ENCODE measurements at regions not wholly inside any gene's neighbourhood (a gene's known extent, or its start where the extent isn't known, plus 50 kb on each side); places are given as distances from the start of the nearest gene placed in this dataset.

GRCh38 chr2:163395602-163396001 is 340.2 kb downstream of the FIGN start:
- no peak for TF ChIP-seq CTCF (conservative IDR thresholded peaks at IDR 0.05; ENCODE audit: control insufficient read depth, insufficient read depth, low read depth, low read length)
- DNase-seq (ENCODE audit: low read depth) = no peak
- no peak overlapping the region for H3K4me3 ChIP-seq (ENCODE audit: control insufficient read depth, low read depth, low read length)

GRCh38 chr2:163389838-163390237 is 346.0 kb downstream of the FIGN start:
- DNase-seq (ENCODE audit: low read depth) = no peak
- no peak for TF ChIP-seq CTCF (conservative IDR thresholded peaks at IDR 0.05; ENCODE audit: control insufficient read depth, insufficient read depth, low read depth, low read length)
- no peak overlapping the region for H3K4me3 ChIP-seq (ENCODE audit: control insufficient read depth, low read depth, low read length)

- no peak for DNase-seq (ENCODE audit: low read depth)
- no peak for TF ChIP-seq CTCF (conservative IDR thresholded peaks at IDR 0.05; ENCODE audit: control insufficient read depth, insufficient read depth, low read depth, low read length)
- no peak overlapping the region for H3K4me3 ChIP-seq (ENCODE audit: control insufficient read depth, low read depth, low read length)
Observed at GRCh38 chr2:163375472-163375871, 360.3 kb downstream of the FIGN start.

GRCh38 chr2:163375070-163375469 is 360.7 kb downstream of the FIGN start:
- no peak for TF ChIP-seq CTCF (conservative IDR thresholded peaks at IDR 0.05; ENCODE audit: control insufficient read depth, insufficient read depth, low read depth, low read length)
- H3K4me3 ChIP-seq (ENCODE audit: control insufficient read depth, low read depth, low read length) = no peak overlapping the region
- DNase-seq (ENCODE audit: low read depth) = no peak

GRCh38 chr2:163374282-163374681 is 361.5 kb downstream of the FIGN start:
- no peak for DNase-seq (ENCODE audit: low read depth)
- H3K4me3 ChIP-seq (ENCODE audit: control insufficient read depth, low read depth, low read length) = no peak overlapping the region
- no peak for TF ChIP-seq CTCF (conservative IDR thresholded peaks at IDR 0.05; ENCODE audit: control insufficient read depth, insufficient read depth, low read depth, low read length)

- no peak for TF ChIP-seq CTCF (conservative IDR thresholded peaks at IDR 0.05; ENCODE audit: control insufficient read depth, insufficient read depth, low read depth, low read length)
- DNase-seq (ENCODE audit: low read depth) = no peak
Observed at GRCh38 chr2:163373496-163373895, 362.3 kb downstream of the FIGN start.

More at GRCh38 chr2:163373496-163373895, 362.3 kb downstream of the FIGN start:
- no peak overlapping the region for H3K4me3 ChIP-seq (ENCODE audit: control insufficient read depth, low read depth, low read length)

Measured in fibroblast of mammary gland (primary cell).